ENCODE measurements at regions not wholly inside any gene's neighbourhood (a gene's known extent, or its start where the extent isn't known, plus 50 kb on each side); places are given as distances from the start of the nearest gene placed in this dataset.

GRCh38 chr9:130782886-130783530 is 52.0 kb upstream of the ABL1 start:
- TF ChIP-seq CTCF (conservative IDR thresholded peaks at IDR 0.05; ENCODE audit: low read length) = no peak
- TF ChIP-seq EZH2phosphoT487 (IDR thresholded peaks at IDR 0.05; ENCODE audit: borderline replicate concordance, low read depth, low read length) = no peak

Data from OCI-LY7 (cell line).